GM19351 (cell line): ENCODE measurements at regions not wholly inside any gene's neighbourhood (a gene's known extent, or its start where the extent isn't known, plus 50 kb on each side); places are given as distances from the start of the nearest gene placed in this dataset.

ENCODE experiments used
- ATAC-seq: cut with Tn5 transposase; IDR thresholded peaks from one replicate; pipeline ENCODE4 v1.9.1; 2021; ENCODE audit warnings: mild to moderate bottlenecking, moderate library complexity; ENCODE audit not compliant: unreplicated experiment

DNA sequence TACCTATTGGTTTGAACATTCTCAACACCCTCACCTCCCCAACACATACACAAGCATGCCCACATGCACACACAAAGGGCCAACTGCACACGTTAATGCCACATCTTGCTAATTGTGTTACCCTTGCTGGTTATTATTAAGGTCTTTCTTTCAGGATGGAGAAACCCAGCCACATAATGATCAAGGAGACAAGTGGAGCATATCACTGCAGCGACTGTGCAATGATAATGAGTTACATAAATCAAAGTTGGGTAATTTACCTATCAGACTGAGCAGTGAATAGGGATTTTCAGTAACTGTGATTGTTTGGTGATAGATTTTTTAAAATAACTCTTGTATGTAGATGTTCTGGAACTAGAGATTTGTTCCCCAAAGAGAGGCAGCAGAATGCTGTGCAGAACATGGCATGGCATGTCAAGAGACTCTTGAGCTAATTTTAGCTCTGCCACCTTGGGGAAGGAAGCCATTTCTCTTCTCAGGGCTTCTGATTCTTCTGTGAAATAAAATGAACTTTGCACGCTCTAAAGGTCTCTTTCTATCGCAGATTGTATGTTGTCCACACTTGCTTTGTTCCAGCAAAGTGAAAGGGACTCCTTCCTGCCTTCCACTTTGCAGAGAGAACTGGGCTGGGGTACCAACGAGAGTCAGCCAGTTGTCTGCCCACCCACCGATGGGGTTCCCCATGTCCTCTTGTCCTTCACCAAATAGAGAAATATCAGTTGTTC, 126.0 kb upstream of the CAMK1G start:
- no peak for ATAC-seq

DNA sequence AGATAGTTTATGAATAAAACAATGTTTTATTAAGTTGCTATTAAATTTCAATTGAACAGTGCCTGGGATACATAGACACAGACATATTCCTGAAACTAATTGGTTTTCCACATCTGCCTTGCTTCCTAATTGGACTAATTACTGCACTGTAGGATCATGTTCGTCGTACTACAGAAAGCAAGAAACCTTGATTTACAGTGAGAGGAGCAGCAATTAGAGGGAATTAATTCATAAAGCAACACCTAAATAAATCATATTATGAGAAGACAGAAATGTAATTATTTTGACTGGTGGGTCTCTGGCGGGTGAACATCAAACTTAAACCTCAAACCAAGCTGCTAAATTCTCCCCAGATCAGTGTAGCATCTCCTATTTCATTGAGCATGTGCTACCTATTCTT, 124.6 kb upstream of the CAMK1G start:
- no peak for ATAC-seq

- ATAC-seq = no peak
Measured at GRCh38 chr1:209461168-209461567, 122.3 kb upstream of the CAMK1G start.

DNA sequence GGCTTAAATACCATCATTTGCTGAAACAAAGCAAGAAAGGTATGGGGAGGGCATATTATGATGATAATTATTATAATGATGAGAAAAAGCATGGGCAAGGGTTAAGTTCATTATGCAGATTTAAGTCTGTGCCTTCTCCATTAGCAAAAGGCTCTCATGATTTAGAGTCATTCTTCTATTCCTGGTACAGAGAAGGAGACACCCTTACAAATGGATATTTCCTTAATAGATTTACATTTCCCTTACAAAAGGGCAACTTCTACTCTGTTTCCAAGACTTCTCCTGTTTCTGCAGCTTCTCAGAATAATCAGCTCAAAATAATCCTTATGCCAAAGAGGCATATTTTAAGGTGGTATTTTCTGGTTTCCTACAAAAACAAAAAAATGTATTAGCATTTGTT, 121.1 kb upstream of the CAMK1G start:
- no peak for ATAC-seq

DNA sequence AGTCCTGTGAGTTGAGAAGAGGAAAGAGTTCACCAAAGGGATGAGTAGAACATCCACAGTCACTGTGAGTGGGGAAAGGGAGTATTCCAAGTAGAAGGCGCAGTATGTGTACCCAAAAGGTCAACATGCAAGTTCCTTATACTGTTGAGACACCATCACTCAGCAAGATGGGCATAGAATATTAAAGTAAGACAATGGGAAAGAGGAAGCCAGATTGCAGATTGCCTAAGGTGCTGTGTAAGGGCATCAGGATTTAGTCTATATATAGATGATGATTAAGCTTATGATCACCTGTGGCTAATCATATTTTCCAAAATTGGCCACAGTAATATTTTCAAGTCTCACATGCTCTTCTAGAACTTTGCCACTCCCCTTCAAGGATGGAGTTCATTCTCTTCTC, 120.1 kb upstream of the CAMK1G start:
- no peak for ATAC-seq

GRCh38 chr1:209473025-209473424, 110.5 kb upstream of the CAMK1G start:
- ATAC-seq = no peak

GRCh38 chr1:209480345-209480744, 103.2 kb upstream of the CAMK1G start:
- ATAC-seq = no peak

DNA sequence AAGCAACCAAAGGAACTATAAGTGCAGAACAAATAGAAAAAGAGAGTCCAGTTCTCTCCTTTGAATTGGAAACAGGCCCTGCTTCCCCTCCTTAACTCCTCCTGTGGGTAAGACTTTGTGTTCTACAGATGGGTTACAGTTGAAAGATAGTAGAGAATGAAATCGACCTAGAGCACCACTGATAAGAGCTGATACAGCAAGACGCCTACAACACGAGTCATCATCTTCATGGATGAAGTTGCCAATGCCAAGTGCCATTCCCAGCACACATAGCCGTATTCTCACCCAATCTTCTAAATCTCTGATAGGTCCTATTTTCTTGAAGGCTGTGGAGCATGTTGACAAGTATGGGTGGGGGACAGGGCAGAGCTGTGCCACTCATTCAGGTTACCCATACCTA, 99.8 kb upstream of the CAMK1G start:
- ATAC-seq = no peak

GRCh38 chr1:209484429-209484828, 99.1 kb upstream of the CAMK1G start:
- ATAC-seq = no peak

- ATAC-seq = no peak
Measured at GRCh38 chr1:209485167-209485566, 98.3 kb upstream of the CAMK1G start.

DNA sequence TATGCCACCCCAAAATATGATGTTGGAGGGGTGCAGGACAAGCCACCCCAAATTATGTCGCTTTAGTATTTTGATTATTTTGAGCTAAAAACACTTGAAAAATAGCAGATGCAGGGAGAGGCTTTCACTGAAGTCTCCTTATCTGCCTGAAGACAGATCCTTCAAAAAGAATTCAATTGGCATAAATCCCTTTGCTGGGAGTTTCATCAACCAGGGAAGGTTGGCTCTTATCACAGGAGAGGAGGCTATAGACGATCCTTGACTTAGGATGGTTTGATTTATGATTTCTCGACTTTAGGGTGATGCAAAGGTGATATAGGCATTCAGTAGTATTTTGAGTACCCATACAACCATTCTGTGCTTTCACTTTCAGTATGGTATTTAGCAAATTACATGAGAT, 97.8 kb upstream of the CAMK1G start:
- ATAC-seq = no peak

DNA sequence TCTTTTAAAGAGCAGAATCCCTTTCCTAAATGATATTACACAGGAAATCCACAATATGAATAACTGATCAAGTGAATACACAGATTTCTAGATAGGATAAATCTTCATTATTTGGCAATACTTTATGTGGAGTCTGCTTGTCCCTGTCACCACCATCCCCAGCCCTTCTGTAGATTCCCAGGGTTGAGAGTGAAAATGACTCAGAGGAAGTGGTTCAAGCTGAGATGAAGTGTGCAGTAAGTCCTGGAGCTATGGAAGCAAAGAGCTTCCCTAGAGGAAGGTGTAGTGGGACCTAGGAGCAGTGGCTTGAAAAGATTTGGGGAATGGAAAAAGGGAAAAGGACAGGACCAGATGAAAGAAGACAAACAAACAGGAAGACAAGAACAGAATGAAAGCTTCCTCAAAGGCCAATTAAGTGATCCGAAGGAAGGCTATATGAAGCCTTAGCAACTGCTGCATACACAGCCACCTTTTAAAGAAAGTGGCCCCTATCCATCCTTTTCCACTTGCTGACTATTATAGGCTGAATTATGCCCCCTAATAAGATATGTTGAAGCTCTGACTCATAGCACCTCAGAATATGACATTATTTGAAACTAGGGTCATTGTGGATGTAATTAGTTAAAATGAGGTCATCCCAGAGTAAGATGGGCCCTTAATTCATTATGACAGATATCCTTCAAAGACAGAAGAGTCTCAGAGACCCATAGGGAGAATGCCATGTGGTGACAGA, 96.5 kb upstream of the CAMK1G start:
- ATAC-seq = no peak

GRCh38 chr1:209490013-209490412, 93.5 kb upstream of the CAMK1G start:
- ATAC-seq = no peak

DNA sequence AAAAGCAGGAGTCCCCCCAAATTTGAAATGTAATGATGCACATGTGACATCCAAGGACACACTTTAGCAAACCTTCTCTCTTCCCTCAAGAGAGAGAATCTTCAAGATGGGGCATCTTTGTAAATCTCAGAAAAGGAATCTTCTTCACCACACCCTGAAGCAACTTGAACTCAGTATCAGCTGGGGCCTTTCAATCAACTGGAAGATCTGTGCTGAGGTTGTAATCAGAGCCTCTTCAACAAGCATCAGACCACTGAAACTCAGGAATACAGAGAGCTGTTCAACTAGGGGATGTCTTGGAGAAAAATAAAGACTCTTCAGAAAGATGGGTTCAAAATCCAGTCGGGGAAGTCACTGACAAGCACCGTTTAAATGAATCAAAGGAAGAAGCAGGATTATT, 92.5 kb upstream of the CAMK1G start:
- ATAC-seq = no peak

DNA sequence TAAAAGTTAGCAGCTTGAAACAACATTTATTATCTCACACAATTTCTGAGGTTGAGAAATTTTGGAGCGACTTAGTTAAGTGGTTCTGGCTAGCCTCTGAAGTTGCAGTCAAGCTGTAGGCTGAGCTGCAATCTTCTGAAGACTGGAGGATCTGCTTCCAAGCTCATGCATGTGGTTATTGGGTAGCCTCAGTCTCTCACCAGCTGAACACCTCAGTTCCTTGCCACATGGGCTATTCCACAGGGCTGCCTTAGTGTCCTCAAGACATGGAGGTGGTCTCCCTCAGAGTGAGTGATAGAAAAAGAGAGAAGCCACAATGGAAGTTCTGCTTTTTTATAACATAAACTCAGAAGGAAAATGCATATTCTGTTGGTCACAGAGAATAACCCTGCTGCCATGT, 92.0 kb upstream of the CAMK1G start:
- no peak for ATAC-seq

DNA sequence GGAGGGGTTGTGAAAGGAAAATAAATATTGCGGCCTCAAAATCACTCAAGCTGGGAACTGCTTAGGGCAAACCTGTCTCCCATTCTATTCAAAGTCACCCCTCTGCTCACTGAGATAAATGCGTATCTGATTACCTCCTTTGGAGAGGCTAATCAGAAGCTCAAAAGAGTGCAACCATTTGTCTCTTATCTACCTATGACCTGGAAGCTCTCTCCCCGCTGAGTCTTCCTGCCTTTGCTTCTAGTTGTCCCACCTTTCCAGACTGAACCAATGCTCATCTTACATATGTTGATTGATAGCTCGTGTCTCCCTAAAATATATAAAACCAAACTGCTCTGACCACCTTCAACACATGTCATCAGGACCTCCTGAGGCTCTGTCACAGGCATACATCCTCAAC, 91.6 kb upstream of the CAMK1G start:
- no peak for ATAC-seq

DNA sequence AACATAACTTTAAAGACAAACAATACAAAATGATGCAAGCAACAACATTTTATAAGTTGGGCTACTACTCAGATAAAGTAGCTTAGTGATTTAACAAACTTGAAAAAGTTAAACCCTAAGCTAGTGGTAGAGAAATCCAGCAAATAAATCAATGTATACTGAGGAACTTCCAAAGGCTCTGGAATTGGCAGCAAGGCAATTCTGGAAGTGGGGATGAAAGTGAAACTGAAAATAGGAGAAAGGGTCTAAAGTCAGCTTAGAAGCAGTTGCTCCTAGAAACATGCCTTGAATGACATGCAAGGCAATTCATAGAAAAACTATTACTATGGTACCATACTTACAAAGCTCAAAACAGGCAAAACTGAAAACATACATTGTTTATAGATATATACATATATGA, 90.0 kb upstream of the CAMK1G start:
- no peak for ATAC-seq

DNA sequence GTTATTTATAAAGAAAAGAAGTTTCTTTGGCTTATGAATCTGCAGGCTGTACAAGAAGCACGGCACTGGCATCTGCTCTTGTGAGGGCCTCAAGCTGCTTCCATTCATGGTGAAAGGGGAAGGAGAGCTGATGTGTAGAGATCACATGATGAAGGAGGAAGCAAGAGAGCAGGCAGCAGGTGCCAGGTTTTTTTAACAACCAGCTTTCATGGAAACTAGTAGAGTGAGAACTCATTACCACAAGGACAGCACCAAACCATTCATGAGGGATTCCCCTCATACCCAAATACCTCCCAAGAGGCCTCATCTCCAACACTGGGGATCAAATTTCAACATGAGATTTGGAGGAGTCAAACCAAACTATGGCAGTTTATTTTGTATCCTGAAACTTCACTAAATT, 85.8 kb upstream of the CAMK1G start:
- no peak for ATAC-seq

- no peak for ATAC-seq
Measured at GRCh38 chr1:209500993-209501392, 82.5 kb upstream of the CAMK1G start.

DNA sequence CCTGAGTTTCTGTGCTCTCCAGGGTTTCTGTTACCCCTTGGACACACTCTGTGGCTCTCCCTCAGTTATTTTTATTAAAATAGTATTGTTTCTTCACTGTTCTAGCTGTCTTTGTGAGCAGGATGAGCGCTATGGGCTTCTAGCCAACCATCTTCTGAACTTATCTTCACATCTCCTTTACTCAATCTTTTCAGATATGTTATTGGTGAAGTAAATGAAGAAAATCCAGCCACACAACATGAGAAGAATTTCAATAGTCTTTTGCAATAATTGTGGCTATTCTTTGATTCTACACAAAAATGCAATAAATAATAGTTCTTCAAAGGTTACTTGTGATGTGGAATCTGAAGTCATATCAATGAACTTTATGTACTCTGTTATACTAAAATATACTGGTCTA, 80.3 kb upstream of the CAMK1G start:
- no peak for ATAC-seq

DNA sequence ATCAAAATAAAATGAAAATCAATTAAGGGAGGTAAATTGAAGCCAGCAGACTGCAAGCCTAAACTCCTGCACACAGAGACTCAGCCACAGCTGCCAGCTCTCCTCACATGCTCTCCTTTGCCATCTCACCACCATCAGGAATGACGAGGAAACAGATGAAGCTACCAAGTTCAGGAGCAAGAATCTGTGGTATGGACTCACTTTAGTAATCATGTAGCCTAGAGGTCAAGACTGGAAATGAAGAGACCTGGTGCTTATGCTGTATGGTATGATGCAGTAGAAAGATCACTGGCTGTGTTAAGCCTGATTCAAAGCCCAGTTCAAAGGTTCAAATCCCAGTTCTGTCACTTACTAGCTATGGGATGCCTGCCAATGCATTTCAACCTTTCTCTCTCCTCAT, 78.9 kb upstream of the CAMK1G start:
- no peak for ATAC-seq

- ATAC-seq = no peak
Measured at GRCh38 chr1:209505044-209505443, 78.5 kb upstream of the CAMK1G start.

- ATAC-seq = no peak
Measured at GRCh38 chr1:209506101-209506500, 77.4 kb upstream of the CAMK1G start.
